B cell (primary cell): ENCODE measurements at regions not wholly inside any gene's neighbourhood (a gene's known extent, or its start where the extent isn't known, plus 50 kb on each side); places are given as distances from the start of the nearest gene placed in this dataset.

Experiments
- ATAC-seq: fragments of 200-7000 bp; cut with Tn5 transposase; one replicate; pipeline ENCODE4 v1.10.0; 2021; ENCODE audit warnings: low read depth, mild to moderate bottlenecking, moderate number of reproducible peaks, moderate library complexity
- CTCF ChIA-PET: fragments of 350-600 bp; sonication (Branson Sonifier 250); formaldehyde crosslinking; loops from one replicate; lab custom pipeline; 2021; ENCODE audit warnings: antibody characterized with exemption, inconsistent platforms; lab: Charles Lee
- POLR2A ChIA-PET: fragments of 350-600 bp; sonication (Branson Sonifier 250); formaldehyde crosslinking; loops from one replicate; lab custom pipeline; 2021; ENCODE audit warnings: antibody characterized with exemption; lab: Charles Lee
- DNase-seq: peaks from one replicate; pipeline ENCODE4 v3.0.0; 2013
- H2AFZ ChIP-seq: 2 replicates; pipeline ENCODE4 v1.6.1; 2012; ENCODE audit warnings: mild to moderate bottlenecking, low read depth, low read length; ENCODE audit not compliant: insufficient read depth, poor library complexity, severe bottlenecking
- H3K27ac ChIP-seq, 2 donors: 1 replicate in 1 of 2; 2 replicates in 1 of 2; pipeline ENCODE4 v1.5.1; 2012 to 2013; ENCODE audit warnings: low read length in 2 of 2, mild to moderate bottlenecking in 2 of 2, moderate library complexity in 1 of 2
- H3K27me3 ChIP-seq, 4 experiments: fragments of 200-600 bp in 1 of 4; sonication (generic) in 1 of 4; replicated peaks in 1 of 4; 1 replicate in 2 of 4; 2 replicates in 2 of 4; pipeline versions ENCODE4 v1.6.1 to v1.7.0; 2013 to 2016; ENCODE audit warnings: low read length in 3 of 4, mild to moderate bottlenecking in 2 of 4, mixed read lengths in 1 of 4, moderate library complexity in 1 of 4; ENCODE audit not compliant: insufficient read depth in 4 of 4, control insufficient read depth in 3 of 4; ENCODE audit errors: control extremely low read depth in 1 of 4
- H3K36me3 ChIP-seq, 2 experiments: replicated peaks in 1 of 2; 1 replicate in 1 of 2; 2 replicates in 1 of 2; pipeline versions ENCODE4 v1.6.1 to v1.7.1; 2013; ENCODE audit warnings: low read length in 1 of 2; ENCODE audit not compliant: insufficient read depth in 2 of 2, control insufficient read depth in 1 of 2; ENCODE audit errors: control extremely low read depth in 1 of 2, extremely low read depth in 1 of 2
- H3K4me1 ChIP-seq, 2 donors: fragments of 200-600 bp in 1 of 2; sonication (generic) in 1 of 2; 1 replicate in 1 of 2; 2 replicates in 1 of 2; pipeline versions ENCODE4 v1.5.1 to v1.6.1; 2013 to 2017; ENCODE audit warnings: low read length in 2 of 2; ENCODE audit not compliant: control insufficient read depth in 2 of 2, insufficient read depth in 2 of 2
- H3K4me2 ChIP-seq: replicated peaks from 2 replicates; pipeline ENCODE3; 2012; ENCODE audit warnings: mild to moderate bottlenecking, low read depth, low read length; ENCODE audit not compliant: poor library complexity, severe bottlenecking
- H3K4me3 ChIP-seq, 5 experiments: fragments of 200-600 bp in 1 of 5; sonication (generic) in 1 of 5; 1 replicate in 3 of 5; 2 replicates in 2 of 5; pipeline versions ENCODE4 v1.5.1 to v1.7.0; 2011 to 2016; ENCODE audit warnings: low read length in 4 of 5, mild to moderate bottlenecking in 4 of 5, low read depth in 2 of 5, control low read depth in 1 of 5, moderate library complexity in 1 of 5; ENCODE audit not compliant: insufficient read depth in 1 of 5; ENCODE audit errors: control extremely low read depth in 1 of 5, extremely low read depth in 1 of 5
- H3K79me2 ChIP-seq: fragments of 200-600 bp; sonication (generic); one replicate; pipeline ENCODE4 v1.6.0; 2016; ENCODE audit warnings: low read length; ENCODE audit not compliant: control insufficient read depth, insufficient read depth
- H3K9ac ChIP-seq: fragments of 200-600 bp; sonication (generic); 2 replicates; pipeline ENCODE4 v1.6.1; 2017; ENCODE audit warnings: mild to moderate bottlenecking, low read length, moderate library complexity
- H3K9me3 ChIP-seq, 3 donors: one replicate each; pipeline versions ENCODE4 v1.6.1 to v1.7.1; 2013; ENCODE audit warnings: low read length in 2 of 3; ENCODE audit not compliant: control insufficient read depth in 2 of 3, insufficient read depth in 1 of 3; ENCODE audit errors: control extremely low read depth in 1 of 3
- H4K20me1 ChIP-seq: 2 replicates; pipeline ENCODE4 v1.6.0; 2012; ENCODE audit warnings: mild to moderate bottlenecking, low read length; ENCODE audit not compliant: insufficient read depth, control insufficient read depth, poor library complexity, severe bottlenecking
- H3K27ac Mint-ChIP-seq: one replicate; pipeline ENCODE4 v1.8.0; 2021; ENCODE audit warnings: mixed read lengths
- H3K27me3 Mint-ChIP-seq: one replicate; pipeline ENCODE4 v1.8.0; 2021; ENCODE audit warnings: mixed read lengths
- H3K4me1 Mint-ChIP-seq: one replicate; pipeline ENCODE4 v1.8.0; 2021; ENCODE audit warnings: mixed read lengths
- H3K4me3 Mint-ChIP-seq: one replicate; pipeline ENCODE4 v1.8.0; 2021; ENCODE audit warnings: mixed read lengths
- H3K9me3 Mint-ChIP-seq: one replicate; pipeline ENCODE4 v1.8.0; 2022; ENCODE audit warnings: mixed read lengths; ENCODE audit not compliant: insufficient read depth
- EZH2 ChIP-seq: IDR thresholded peaks from 2 replicates; pipeline ENCODE4 v1.6.1; 2012; ENCODE audit warnings: borderline replicate concordance, low read depth, mild to moderate bottlenecking, moderate library complexity, low read length; ENCODE audit not compliant: insufficient read depth, poor library complexity, severe bottlenecking
- WGBS: methylation state at CpG from one replicate; pipeline ENCODE4 v1.1.5; 2013; ENCODE audit warnings: missing lambda C conversion rate; ENCODE audit not compliant: insufficient coverage; 5-methylcytosine and 5-hydroxymethylcytosine counted together
- intact Hi-C: fragments of 100-400 bp; cut with micrococcal nuclease; formaldehyde crosslinking; loops from one replicate; pipeline ENCODE4 v1.10.0; 2022
- TF ChIP-seq, protein P1 (sequence below): fragments of 200-600 bp; IDR thresholded peaks from one replicate; pipeline ENCODE4 v1.8.0; 2022; ENCODE audit warnings: antibody characterized with exemption, mild to moderate bottlenecking

DNA sequence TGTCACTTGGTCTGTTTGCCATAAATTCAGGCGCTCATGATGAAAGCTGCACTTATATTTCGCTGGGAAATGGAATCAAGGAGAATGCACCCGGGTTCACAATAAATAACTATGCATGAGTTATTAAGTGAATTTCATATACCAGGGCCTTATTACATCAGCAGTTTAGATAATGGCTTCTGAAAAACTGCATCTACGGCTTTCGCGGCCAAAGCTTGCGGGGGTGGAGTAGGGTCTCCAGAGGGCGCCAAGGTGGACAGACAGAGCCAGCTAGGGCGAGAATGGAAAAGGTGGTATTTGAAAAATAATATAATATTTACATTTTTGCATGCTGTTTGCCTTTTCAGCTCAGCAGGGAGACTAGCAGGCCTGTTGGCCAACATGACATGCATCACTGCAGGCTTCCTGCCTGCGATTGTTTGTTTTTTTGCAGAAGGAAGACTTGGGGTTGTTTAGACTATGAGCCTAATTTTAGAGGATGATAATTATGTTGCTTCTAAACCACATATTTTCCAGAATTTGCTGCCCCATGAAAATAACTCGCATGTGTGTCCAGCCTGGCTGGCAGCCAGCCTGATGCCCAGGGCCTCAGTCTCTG, 173.8 kb upstream of the IRX3 start:
- intact Hi-C loops, result no loop called here
- no peak for ATAC-seq
- Histone ChIP-seq H3K9ac (no peak overlapping the region), H3K27ac (no peak overlapping the region), H3K4me1 (no peaks in the 10 kb centered on the region), H3K27me3 (no peaks in the 10 kb centered on the region), H3K79me2 (no peaks in the 10 kb centered on the region), H4K20me1 (no peaks in the 10 kb centered on the region), H3K4me3 (no peak overlapping the region), H3K4me2 (no peak overlapping the region), H2AFZ (no peak overlapping the region), H3K36me3 (no peaks in the 10 kb centered on the region), H3K9me3 (no peaks in the 10 kb centered on the region)
- Mint-ChIP-seq H3K4me3 (no peak overlapping the region), H3K27ac (no peak overlapping the region), H3K9me3 (peaks cover 7% of the 10 kb centered on the region), H3K27me3 (peaks cover 6% of the 10 kb centered on the region), H3K4me1 (no peaks in the 10 kb centered on the region)
- CTCF ChIA-PET, result no interaction called here
- 100% methylated on average over 5 of the region's 11 CpGs for WGBS
- no peak for TF ChIP-seq EZH2
- TF ChIP-seq, protein P1, sequence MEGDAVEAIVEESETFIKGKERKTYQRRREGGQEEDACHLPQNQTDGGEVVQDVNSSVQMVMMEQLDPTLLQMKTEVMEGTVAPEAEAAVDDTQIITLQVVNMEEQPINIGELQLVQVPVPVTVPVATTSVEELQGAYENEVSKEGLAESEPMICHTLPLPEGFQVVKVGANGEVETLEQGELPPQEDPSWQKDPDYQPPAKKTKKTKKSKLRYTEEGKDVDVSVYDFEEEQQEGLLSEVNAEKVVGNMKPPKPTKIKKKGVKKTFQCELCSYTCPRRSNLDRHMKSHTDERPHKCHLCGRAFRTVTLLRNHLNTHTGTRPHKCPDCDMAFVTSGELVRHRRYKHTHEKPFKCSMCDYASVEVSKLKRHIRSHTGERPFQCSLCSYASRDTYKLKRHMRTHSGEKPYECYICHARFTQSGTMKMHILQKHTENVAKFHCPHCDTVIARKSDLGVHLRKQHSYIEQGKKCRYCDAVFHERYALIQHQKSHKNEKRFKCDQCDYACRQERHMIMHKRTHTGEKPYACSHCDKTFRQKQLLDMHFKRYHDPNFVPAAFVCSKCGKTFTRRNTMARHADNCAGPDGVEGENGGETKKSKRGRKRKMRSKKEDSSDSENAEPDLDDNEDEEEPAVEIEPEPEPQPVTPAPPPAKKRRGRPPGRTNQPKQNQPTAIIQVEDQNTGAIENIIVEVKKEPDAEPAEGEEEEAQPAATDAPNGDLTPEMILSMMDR, result no peak
- DNase-seq, result no peak
- POLR2A ChIA-PET, result no interaction called here

DNA sequence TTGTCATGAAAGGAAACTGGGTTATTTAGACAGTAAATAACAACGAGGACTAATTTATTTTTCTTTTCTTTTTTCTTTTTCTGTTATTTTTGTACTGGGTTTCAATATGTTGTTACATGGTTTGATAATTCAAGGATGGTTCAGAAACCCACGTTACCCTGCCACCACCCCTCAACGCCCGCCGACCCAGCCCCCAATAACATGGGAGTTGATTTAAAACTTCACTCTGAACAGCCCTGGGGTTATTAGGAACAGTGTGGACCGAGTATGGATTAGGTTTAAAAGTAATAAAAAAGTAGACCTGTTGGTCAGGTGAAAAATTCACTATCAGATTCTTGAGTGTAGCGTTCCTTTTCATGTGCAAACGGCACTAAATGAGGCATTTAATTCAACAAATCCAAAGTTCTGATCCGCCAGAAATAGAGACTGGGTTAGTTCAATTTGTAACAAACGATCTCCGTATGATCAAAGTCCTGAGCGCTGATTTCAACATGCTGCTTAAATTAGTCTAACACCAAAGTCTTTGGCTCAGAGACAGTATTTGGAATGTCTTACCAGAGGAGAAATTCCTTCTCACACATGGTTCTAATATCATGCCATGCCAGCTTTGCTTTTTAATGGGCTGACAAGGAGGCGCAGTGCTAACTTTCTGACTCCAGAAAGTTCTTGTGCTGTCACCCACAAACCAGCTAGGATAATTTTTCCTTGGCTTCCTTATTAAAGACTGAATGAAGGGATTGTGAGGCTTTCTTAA, 173.1 kb upstream of the IRX3 start:
- Mint-ChIP-seq H3K4me1 (no peaks in the 10 kb centered on the region), H3K9me3 (peaks cover 7% of the 10 kb centered on the region), H3K27me3 (peaks cover 6% of the 10 kb centered on the region), H3K27ac (no peak overlapping the region), H3K4me3 (no peak overlapping the region)
- H3K36me3 ChIP-seq, result no peaks in the 10 kb centered on the region
- H3K4me3 ChIP-seq, result no peak overlapping the region
- TF ChIP-seq, protein P1, result no peak
- TF ChIP-seq EZH2, result no peak
- no peak overlapping the region for H2AFZ ChIP-seq
- H3K4me2 ChIP-seq, result no peak overlapping the region
- POLR2A ChIA-PET, result no interaction called here
- H3K4me1 ChIP-seq, result no peaks in the 10 kb centered on the region
- no peaks in the 10 kb centered on the region for H3K9me3 ChIP-seq
- WGBS, result 86% methylated on average over 11 of the region's 13 CpGs
- no peak overlapping the region for H3K27ac ChIP-seq
- no peak for ATAC-seq
- no peak overlapping the region for H3K9ac ChIP-seq
- intact Hi-C loops, result no loop called here
- CTCF ChIA-PET, result no interaction called here
- no peaks in the 10 kb centered on the region for H3K27me3 ChIP-seq
- H3K79me2 ChIP-seq, result no peaks in the 10 kb centered on the region
- no peak for DNase-seq
- H4K20me1 ChIP-seq, result no peaks in the 10 kb centered on the region
